ENCODE measurements at regions not wholly inside any gene's neighbourhood (a gene's known extent, or its start where the extent isn't known, plus 50 kb on each side); places are given as distances from the start of the nearest gene placed in this dataset.

DNA sequence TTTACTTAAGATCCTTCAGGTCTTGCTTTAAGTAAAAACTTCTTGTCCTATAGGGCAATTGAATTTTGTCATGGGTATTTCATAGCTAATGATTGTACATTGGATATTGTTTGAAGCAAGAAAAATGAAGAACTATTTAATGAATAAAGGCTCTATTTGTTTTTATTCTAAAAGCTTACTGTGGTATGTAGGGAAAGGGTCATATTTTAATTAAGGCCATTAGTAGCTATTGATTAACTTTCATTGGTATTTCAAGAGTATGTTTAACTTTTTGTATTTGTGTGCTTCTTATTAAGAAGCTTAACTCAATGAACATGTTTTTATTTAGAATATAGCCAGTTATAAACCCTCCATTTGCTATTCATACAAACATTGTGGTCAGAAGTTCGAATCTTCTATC is 1951.8 kb upstream of the ADGRL3 start (continued):
- no peak for TF ChIP-seq BRCA1 (IDR thresholded peaks at IDR 0.05; ENCODE audit: low read depth, low read length)

DNA sequence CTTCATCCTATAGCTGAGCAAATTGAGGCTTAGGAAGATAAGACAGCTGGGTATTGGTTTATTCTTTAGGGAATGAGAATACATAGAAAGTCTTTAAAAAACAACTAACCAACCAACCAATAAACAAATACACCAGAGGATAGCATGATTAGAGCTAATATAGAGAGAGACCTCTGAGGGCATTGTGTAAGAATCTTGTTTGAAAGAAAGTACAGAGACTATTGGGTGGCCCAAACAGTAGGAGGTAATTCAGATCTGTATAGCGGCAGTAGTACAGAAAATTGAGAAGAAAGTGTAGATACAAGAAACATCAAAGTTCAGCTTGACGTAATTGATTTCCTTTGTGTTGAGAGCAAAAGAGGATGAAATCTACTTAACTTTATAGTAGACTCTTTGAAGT is 1951.0 kb upstream of the ADGRL3 start:
- 46% methylated on average over 2 of the region's 2 CpGs for WGBS (ENCODE audit: insufficient coverage, insufficient replicate concordance, low lambda C conversion rate, missing lambda C conversion rate)
- Histone ChIP-seq H3K79me2 (ENCODE audit: control insufficient read depth, insufficient read depth, low read length) (no peaks in the 10 kb centered on the region), H3K36me3 (ENCODE audit: control insufficient read depth in 2 of 2, insufficient read depth in 2 of 2, low read length in 1 of 2) (no peaks in the 10 kb centered on the region), H3K4me2 (ENCODE audit: control insufficient read depth, insufficient read depth) (no peak overlapping the region), H4K20me1 (ENCODE audit: control insufficient read depth, insufficient read depth) (no peaks in the 10 kb centered on the region), H3K27me3 (replicated peaks in 1 of 2; ENCODE audit: control insufficient read depth in 2 of 2, insufficient read depth in 2 of 2, low read length in 1 of 2) (no peaks in the 10 kb centered on the region), H3K4me1 (ENCODE audit: control insufficient read depth, insufficient read depth, low read length) (no peaks in the 10 kb centered on the region), H2AFZ (ENCODE audit: control insufficient read depth, low read depth, low read length) (no peak overlapping the region), H3K9me3 (replicated peaks; ENCODE audit: control insufficient read depth, insufficient read depth, low read length) (no peaks in the 10 kb centered on the region), H3K9ac (ENCODE audit: control insufficient read depth, insufficient read depth, low read length) (no peak overlapping the region), H3K4me3 (no peak overlapping the region), H3K27ac (ENCODE audit: control insufficient read depth, insufficient read depth) (no peak overlapping the region)
- DNase-seq (ENCODE audit: low read depth, low spot score) = no peak
- BruUV-seq (replicated peaks) = no TSS peak
- SMC1A ChIA-PET (ENCODE audit: uncharacterized antibody, unreplicated experiment) = interaction anchor here (0.8 kb wide), 1 partner anchor 9 kb away, joined by 3 read pairs; no protein-coding TSS in a partner anchor
- POLR2A ChIA-PET = no interaction called here
- ATAC-seq = no peak
- in situ Hi-C loops (cut with MboI) = loop anchor here (10.0 kb wide), 1 partner anchor 946 kb away; no protein-coding TSS in a partner anchor
- no peak for FAIRE-seq
- TF ChIP-seq GATAD2B (conservative IDR thresholded peaks at IDR 0.05; ENCODE audit: low read depth) (no peak), NFXL1 (IDR thresholded peaks at IDR 0.05; ENCODE audit: borderline replicate concordance) (no peak)
- CTCF ChIA-PET = interaction anchor here (1.2 to 3.5 kb wide), 2 partner anchors 19 to 951 kb away, joined by 4 to 15 read pairs; no protein-coding TSS in a partner anchor
- RAD21 ChIA-PET (ENCODE audit: unreplicated experiment) = interaction anchor here (1.0 kb wide), 1 partner anchor 69 kb away, joined by 3 read pairs; no protein-coding TSS in a partner anchor
- intact Hi-C loops (cut with micrococcal nuclease; ENCODE audit: unreplicated experiment) = loop anchor here (2.0 kb wide), 1 partner anchor 952 kb away; no protein-coding TSS in a partner anchor

DNA sequence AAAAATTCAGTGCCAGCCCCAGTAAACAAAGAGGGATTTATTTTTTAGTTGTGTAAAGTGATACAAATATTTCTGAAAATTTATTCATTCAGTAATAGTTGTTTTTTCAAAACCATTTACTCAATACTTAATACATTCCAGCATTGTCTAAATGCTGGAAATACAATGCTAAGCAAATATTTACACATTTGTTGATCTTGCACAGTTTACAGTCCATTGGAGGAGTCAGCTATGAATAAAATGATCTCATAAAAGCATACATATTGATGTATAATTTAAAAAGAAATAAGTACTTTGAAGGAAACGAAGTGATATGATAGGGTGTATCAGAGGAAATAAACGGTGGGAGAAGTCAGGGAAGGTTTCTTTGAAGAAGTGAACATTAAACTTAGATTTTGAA is 1942.1 kb upstream of the ADGRL3 start:
- POLR2A ChIA-PET = no interaction called here
- in situ Hi-C loops (cut with MboI) = no loop called here
- Histone ChIP-seq H3K4me1 (ENCODE audit: control insufficient read depth, insufficient read depth, low read length) (no peaks in the 10 kb centered on the region), H3K4me2 (ENCODE audit: control insufficient read depth, insufficient read depth) (no peak overlapping the region), H2AFZ (ENCODE audit: control insufficient read depth, low read depth, low read length) (no peak overlapping the region), H3K27ac (ENCODE audit: control insufficient read depth, insufficient read depth) (no peak overlapping the region), H3K27me3 (replicated peaks in 1 of 2; ENCODE audit: control insufficient read depth in 2 of 2, insufficient read depth in 2 of 2, low read length in 1 of 2) (no peaks in the 10 kb centered on the region), H3K9ac (ENCODE audit: control insufficient read depth, insufficient read depth, low read length) (no peak overlapping the region), H3K4me3 (no peak overlapping the region), H3K36me3 (ENCODE audit: control insufficient read depth in 2 of 2, insufficient read depth in 2 of 2, low read length in 1 of 2) (no peaks in the 10 kb centered on the region), H3K79me2 (ENCODE audit: control insufficient read depth, insufficient read depth, low read length) (no peaks in the 10 kb centered on the region), H4K20me1 (ENCODE audit: control insufficient read depth, insufficient read depth) (no peaks in the 10 kb centered on the region), H3K9me3 (replicated peaks; ENCODE audit: control insufficient read depth, insufficient read depth, low read length) (no peaks in the 10 kb centered on the region)
- no TSS peak for BruUV-seq (replicated peaks)
- WGBS (ENCODE audit: insufficient coverage, insufficient replicate concordance, low lambda C conversion rate, missing lambda C conversion rate) = 0% methylated on average over 2 of the region's 2 CpGs
- DNase-seq (ENCODE audit: low read depth, low spot score) (no peak), FAIRE-seq (no peak), ATAC-seq (no peak)
- SMC1A ChIA-PET (ENCODE audit: uncharacterized antibody, unreplicated experiment) = no interaction called here
- RAD21 ChIA-PET (ENCODE audit: unreplicated experiment) = no interaction called here
- intact Hi-C loops (cut with micrococcal nuclease; ENCODE audit: unreplicated experiment) = no loop called here
- CTCF ChIA-PET = no interaction called here
- TF ChIP-seq SREBF1 (IDR thresholded peaks at IDR 0.05; ENCODE audit: low read length) (no peak), SMC3 (IDR thresholded peaks at IDR 0.05; ENCODE audit: borderline replicate concordance, low read length) (no peak), TCF3 (IDR thresholded peaks at IDR 0.05; ENCODE audit: borderline replicate concordance, insufficient read depth, low read depth, low read length) (no peak), BCL11A (IDR thresholded peaks at IDR 0.05; ENCODE audit: low read depth, low read length) (no peak), NFIC (IDR thresholded peaks at IDR 0.05; ENCODE audit: low read depth, low read length) (no peak), BHLHE40 (IDR thresholded peaks at IDR 0.05; ENCODE audit: borderline replicate concordance in 1 of 2, low read depth in 2 of 2, low read length in 1 of 2) (no peak)
- TF ChIP-seq, protein P1, sequence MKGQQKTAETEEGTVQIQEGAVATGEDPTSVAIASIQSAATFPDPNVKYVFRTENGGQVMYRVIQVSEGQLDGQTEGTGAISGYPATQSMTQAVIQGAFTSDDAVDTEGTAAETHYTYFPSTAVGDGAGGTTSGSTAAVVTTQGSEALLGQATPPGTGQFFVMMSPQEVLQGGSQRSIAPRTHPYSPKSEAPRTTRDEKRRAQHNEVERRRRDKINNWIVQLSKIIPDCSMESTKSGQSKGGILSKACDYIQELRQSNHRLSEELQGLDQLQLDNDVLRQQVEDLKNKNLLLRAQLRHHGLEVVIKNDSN (IDR thresholded peaks at IDR 0.05; ENCODE audit: borderline replicate concordance, extremely low read length, insufficient read depth, low read depth, low read length) = no peak
- TF ChIP-seq, protein P2, sequence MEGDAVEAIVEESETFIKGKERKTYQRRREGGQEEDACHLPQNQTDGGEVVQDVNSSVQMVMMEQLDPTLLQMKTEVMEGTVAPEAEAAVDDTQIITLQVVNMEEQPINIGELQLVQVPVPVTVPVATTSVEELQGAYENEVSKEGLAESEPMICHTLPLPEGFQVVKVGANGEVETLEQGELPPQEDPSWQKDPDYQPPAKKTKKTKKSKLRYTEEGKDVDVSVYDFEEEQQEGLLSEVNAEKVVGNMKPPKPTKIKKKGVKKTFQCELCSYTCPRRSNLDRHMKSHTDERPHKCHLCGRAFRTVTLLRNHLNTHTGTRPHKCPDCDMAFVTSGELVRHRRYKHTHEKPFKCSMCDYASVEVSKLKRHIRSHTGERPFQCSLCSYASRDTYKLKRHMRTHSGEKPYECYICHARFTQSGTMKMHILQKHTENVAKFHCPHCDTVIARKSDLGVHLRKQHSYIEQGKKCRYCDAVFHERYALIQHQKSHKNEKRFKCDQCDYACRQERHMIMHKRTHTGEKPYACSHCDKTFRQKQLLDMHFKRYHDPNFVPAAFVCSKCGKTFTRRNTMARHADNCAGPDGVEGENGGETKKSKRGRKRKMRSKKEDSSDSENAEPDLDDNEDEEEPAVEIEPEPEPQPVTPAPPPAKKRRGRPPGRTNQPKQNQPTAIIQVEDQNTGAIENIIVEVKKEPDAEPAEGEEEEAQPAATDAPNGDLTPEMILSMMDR (IDR thresholded peaks at IDR 0.05 in 2 of 3, conservative IDR thresholded peaks at IDR 0.05 in 1 of 3; ENCODE audit: control insufficient read depth in 2 of 3, extremely low read depth in 1 of 3, insufficient read depth in 1 of 3, low read depth in 3 of 3, low read length in 3 of 3) = no peak
- TF ChIP-seq, protein P3, sequence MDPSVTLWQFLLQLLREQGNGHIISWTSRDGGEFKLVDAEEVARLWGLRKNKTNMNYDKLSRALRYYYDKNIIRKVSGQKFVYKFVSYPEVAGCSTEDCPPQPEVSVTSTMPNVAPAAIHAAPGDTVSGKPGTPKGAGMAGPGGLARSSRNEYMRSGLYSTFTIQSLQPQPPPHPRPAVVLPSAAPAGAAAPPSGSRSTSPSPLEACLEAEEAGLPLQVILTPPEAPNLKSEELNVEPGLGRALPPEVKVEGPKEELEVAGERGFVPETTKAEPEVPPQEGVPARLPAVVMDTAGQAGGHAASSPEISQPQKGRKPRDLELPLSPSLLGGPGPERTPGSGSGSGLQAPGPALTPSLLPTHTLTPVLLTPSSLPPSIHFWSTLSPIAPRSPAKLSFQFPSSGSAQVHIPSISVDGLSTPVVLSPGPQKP (IDR thresholded peaks at IDR 0.05; ENCODE audit: low read depth, low read length) = no peak

All from GM12878 (cell line).